Epithelial cell of proximal tubule (primary cell): ENCODE measurements at regions not wholly inside any gene's neighbourhood (a gene's known extent, or its start where the extent isn't known, plus 50 kb on each side); places are given as distances from the start of the nearest gene placed in this dataset.

ENCODE experiments used
- DNase-seq: peaks from one replicate; pipeline ENCODE4 v3.0.0-alpha.2; 2011; ENCODE audit warnings: low read depth
- H3K4me3 ChIP-seq: 2 replicates; pipeline ENCODE4 v1.5.1; 2011; ENCODE audit warnings: low read depth, mild to moderate bottlenecking, low read length
- TF ChIP-seq, protein P1 (sequence below): conservative IDR thresholded peaks from 2 replicates; pipeline ENCODE4 v1.5.1; 2012; ENCODE audit warnings: low read depth, mild to moderate bottlenecking, low read length

DNA sequence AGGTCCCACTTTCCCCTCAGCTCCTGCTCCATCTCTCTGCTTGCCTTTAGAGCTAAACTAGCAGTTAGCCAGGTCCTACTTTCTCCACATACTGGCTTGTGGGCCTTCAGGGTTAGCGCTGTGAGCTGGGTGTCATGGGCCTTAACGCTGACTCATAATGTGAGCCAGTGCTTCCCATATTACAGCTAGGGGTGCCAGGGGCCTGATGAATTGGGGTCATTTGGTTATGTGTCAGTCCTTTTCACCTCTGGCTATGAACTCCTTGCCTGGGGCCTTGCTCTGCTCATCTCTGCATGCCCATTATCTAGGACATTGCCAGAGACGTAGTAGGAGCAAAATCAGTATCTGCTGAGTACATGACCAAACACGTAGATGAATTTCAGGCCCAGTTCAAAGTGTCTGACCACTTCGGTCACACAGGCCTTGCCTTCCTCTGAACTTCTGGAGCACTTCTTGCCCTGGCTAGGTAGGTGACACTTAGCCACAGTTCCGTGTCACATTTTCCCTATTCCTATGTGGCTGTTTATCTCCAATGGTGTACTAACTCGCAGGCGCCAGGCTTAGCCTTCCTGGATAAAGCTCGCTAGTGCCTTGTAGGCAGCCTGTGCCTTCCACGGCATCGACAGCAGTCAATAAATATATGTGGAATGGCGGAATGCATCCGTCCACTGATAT is 103.2 kb upstream of the SIX3 start:
- no peak overlapping the region for H3K4me3 ChIP-seq
- TF ChIP-seq, protein P1, sequence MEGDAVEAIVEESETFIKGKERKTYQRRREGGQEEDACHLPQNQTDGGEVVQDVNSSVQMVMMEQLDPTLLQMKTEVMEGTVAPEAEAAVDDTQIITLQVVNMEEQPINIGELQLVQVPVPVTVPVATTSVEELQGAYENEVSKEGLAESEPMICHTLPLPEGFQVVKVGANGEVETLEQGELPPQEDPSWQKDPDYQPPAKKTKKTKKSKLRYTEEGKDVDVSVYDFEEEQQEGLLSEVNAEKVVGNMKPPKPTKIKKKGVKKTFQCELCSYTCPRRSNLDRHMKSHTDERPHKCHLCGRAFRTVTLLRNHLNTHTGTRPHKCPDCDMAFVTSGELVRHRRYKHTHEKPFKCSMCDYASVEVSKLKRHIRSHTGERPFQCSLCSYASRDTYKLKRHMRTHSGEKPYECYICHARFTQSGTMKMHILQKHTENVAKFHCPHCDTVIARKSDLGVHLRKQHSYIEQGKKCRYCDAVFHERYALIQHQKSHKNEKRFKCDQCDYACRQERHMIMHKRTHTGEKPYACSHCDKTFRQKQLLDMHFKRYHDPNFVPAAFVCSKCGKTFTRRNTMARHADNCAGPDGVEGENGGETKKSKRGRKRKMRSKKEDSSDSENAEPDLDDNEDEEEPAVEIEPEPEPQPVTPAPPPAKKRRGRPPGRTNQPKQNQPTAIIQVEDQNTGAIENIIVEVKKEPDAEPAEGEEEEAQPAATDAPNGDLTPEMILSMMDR: no peak
- no peak for DNase-seq

DNA sequence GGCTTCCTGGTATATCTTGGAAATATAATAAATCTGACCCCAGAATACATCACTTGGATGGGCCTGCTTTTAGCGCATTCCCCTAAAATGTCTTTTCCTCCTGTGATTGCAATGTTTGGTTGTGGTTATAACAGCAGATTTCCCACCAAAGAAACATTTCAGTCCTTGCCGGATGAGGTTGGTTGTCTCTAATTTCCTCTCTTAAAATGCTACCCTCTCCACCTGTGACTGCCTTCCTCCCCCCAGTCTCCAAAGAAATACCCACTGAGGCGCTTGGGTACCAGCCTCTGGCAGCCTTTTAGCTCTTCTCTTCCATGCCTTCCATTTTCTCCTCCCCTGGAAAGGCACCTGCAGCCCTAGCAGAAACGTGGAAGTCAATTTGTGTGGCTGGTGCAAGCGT is 102.1 kb upstream of the SIX3 start:
- no peak for DNase-seq
- no peak overlapping the region for H3K4me3 ChIP-seq
- TF ChIP-seq, protein P1: no peak

DNA sequence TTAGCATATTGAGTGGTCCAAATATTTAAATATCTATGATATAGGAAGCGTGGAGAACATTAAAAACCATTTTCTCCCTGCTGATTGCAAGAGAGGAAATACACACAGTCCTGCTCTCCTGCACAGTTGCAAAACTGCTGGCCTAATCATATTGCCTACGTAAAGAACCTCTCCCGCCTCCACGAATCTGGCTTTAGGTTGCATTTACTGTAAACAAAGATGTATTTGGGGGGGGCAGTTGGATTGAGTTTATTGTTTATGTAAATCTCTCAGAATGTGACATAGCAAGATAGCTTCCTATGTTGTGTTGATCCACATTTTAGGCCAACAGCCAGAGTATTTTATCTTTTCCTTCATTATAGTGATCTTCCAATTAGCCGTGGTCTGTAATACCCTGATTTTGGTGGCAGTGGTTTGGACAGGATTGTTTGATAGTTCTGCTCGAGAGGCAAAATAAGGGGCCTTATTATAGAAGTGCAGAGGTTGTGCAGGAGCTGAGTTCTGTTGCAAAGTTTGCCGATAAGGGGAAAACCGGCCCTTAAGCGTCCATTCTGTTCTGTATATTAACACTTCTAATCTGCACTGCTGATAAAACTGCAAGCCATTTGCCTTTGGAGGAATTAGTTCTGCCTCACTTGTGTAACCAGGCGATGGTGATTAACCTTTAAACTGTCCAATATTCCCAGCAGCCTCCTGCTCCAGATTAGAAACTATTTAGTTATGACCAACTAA is 101.6 kb upstream of the SIX3 start:
- TF ChIP-seq, protein P1: no peak
- DNase-seq: no peak

DNA sequence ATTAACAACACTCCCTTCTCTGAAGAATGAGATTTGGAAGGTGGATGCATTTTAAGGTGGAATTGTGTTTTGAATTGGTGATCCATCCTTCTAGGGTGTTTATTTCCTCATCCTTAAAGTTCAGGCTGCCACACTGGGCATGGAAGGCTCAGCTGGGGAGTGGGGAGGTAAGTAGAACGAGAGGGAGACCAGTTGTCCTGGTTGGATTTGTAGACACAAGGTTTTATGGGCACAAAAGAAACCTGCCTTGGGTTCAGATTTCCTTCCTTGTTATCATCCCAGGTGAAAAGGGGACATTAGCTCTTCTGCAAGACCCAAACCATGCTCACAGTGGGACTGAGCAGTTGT is 101.0 kb upstream of the SIX3 start:
- no peak overlapping the region for H3K4me3 ChIP-seq
- DNase-seq: no peak
- TF ChIP-seq, protein P1: no peak

More for the DNA sequence above, 101.6 kb upstream of the SIX3 start:
- no peak overlapping the region for H3K4me3 ChIP-seq

DNA sequence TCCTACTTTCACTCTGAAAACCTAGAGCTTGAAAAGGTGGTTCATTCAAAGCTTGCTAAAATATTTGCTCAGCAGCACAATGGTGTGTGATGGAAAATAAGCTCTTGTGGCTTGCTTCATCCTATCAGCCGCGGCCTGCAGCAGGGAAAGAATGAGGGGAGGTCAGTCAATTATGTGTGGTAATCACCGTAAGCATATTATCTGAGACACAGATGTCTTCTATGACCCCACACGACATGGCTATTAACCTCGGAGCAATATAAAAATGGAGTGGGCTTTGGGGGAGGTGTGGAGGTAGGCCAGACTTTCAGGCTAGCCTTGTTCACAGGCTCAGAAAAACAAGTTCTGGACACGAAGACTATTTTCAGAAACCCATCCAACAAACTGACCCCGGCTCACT is 98.4 kb upstream of the SIX3 start:
- TF ChIP-seq, protein P1: no peak
- DNase-seq: no peak

DNA sequence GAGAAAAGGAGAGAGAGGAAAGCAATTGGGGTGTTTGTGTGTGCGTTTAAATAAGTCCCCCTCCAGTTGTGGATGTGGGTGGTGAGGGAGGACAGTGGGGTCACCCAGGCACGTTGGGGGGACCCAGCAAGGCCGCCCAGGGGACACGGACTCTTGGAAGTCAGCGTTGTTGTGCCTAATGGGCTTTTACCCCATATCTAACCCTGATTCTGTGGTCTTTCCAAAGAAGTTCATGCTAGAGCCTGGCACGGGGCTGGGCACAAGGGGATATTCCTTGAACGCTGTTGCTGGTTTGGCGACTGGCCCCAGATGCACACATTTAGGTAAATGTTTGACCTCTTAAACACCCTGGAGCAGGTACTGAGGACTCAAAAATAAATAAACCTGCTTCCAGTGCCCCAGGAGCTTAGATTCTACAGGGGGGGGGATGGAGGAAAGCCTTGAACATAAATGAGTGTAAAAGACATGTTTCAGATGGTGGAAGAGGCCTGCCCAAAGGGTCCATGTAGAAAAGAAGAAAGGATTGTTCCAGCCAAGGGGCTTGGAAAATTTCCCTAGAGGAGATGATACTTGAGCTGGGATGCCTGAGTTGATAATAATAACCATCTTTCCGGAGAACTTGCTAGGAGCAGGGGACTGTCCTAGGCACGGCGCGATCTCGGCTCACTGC is 97.7 kb upstream of the SIX3 start:
- no peak for DNase-seq
- TF ChIP-seq, protein P1: no peak
- H3K4me3 ChIP-seq: no peak overlapping the region

More for the DNA sequence above, 98.4 kb upstream of the SIX3 start:
- no peak overlapping the region for H3K4me3 ChIP-seq
